Stimulated activated CD8-positive, alpha-beta memory T cell treated with anti-CD3 and anti-CD28 coated beads, Interleukin-7, amount 100 ng/mL, for 24 hours (primary cell): ENCODE measurements at regions not wholly inside any gene's neighbourhood (a gene's known extent, or its start where the extent isn't known, plus 50 kb on each side); places are given as distances from the start of the nearest gene placed in this dataset.
"Not testable (repeated sequence)": the region's sequence is repeated elsewhere in the genome, so short reads cannot be mapped to it uniquely, and the experiment has no call there.

Experiments
- DNase-seq: peaks from one replicate; pipeline ENCODE4 v3.0.0-alpha.2; 2020; ENCODE audit warnings: low read depth

- DNase-seq = no peak
Measured at GRCh38 chr4:1524761-1525160, 118.5 kb upstream of the NKX1-1 start.

- DNase-seq = no peak
Measured at GRCh38 chr4:1523907-1524636, 117.8 kb upstream of the NKX1-1 start.

- no peak for DNase-seq
Measured at GRCh38 chr4:1523506-1523905, 117.3 kb upstream of the NKX1-1 start.

- no peak for DNase-seq
Measured at GRCh38 chr4:1523033-1523432, 116.8 kb upstream of the NKX1-1 start.

GRCh38 chr4:1522606-1523005 lies 116.4 kb upstream of the NKX1-1 start:
- DNase-seq = no peak

GRCh38 chr4:1521821-1522361 lies 115.6 kb upstream of the NKX1-1 start:
- DNase-seq = no peak

GRCh38 chr4:1520795-1521576 lies 114.7 kb upstream of the NKX1-1 start:
- DNase-seq = not testable (repeated sequence)

- no peak for DNase-seq
Measured at GRCh38 chr4:1519787-1520661, 113.8 kb upstream of the NKX1-1 start.

- DNase-seq = no peak
Measured at GRCh38 chr4:1518997-1519700, 112.9 kb upstream of the NKX1-1 start.

GRCh38 chr4:1517592-1518411 lies 111.6 kb upstream of the NKX1-1 start:
- no peak for DNase-seq

- DNase-seq = no peak
Measured at GRCh38 chr4:1516881-1517480, 110.7 kb upstream of the NKX1-1 start.

GRCh38 chr4:1516261-1516660 lies 110.0 kb upstream of the NKX1-1 start:
- DNase-seq = no peak

- no peak for DNase-seq
Measured at GRCh38 chr4:1515763-1516162, 109.5 kb upstream of the NKX1-1 start.

- no peak for DNase-seq
Measured at GRCh38 chr4:1515156-1515555, 108.9 kb upstream of the NKX1-1 start.

GRCh38 chr4:1514612-1515011 lies 108.4 kb upstream of the NKX1-1 start:
- no peak for DNase-seq

- no peak for DNase-seq
Measured at GRCh38 chr4:1513936-1514483, 107.8 kb upstream of the NKX1-1 start.

- peak; percentile 21 for DNase-seq
Measured at GRCh38 chr4:1512738-1513660, 106.8 kb upstream of the NKX1-1 start.

- DNase-seq = no peak
Measured at GRCh38 chr4:1512051-1512737, 106.0 kb upstream of the NKX1-1 start.
